GM19395 (cell line): ENCODE measurements at regions not wholly inside any gene's neighbourhood (a gene's known extent, or its start where the extent isn't known, plus 50 kb on each side); places are given as distances from the start of the nearest gene placed in this dataset.
"Not testable (repeated sequence)": the region's sequence is repeated elsewhere in the genome, so short reads cannot be mapped to it uniquely, and the experiment has no call there.

Experiments
- ATAC-seq: cut with Tn5 transposase; IDR thresholded peaks from one replicate; pipeline ENCODE4 v1.9.1; 2021; ENCODE audit warnings: mild to moderate bottlenecking, moderate library complexity; ENCODE audit not compliant: unreplicated experiment

DNA sequence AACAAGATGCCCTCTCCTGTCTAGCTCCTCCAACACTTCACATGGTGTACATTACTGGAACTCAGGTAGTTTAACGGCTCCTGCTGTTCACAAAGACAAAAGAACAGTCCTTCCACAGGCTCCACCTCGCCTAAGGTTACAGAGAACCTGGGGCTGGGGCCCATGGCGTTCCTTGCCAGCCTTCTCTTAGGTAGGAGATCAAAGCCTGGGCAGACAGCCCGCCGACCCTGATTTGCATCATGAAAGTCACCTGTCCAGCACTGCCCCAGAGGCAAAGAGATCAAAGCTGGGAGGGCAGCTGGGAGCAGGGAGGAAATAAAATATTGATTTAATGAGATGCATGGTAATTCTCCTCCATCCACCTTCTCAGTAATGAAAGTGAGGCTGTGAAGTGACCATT, 115.0 kb upstream of the SLIT3 start:
- ATAC-seq = no peak

- ATAC-seq = no peak
Observed at GRCh38 chr5:169415371-169415770, 114.4 kb upstream of the SLIT3 start.

DNA sequence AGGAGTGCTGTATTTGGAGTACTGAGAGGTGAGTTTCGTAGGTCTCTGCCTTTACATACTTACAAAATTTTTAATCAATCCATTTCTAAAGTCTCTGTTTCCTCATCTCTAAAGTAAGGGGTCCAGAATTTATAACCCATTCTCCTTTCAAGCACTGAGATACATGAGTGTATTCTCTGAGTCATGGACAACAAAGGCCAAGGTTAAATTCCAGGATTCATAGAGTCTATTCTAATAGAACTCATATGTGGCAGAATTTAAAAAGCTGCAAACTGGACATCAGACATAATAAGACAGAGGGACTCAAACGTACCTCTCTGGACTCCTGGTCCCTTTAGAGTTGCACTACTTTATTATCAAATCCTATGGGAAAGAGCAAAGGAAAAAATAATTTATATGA, 112.5 kb upstream of the SLIT3 start:
- no peak for ATAC-seq

DNA sequence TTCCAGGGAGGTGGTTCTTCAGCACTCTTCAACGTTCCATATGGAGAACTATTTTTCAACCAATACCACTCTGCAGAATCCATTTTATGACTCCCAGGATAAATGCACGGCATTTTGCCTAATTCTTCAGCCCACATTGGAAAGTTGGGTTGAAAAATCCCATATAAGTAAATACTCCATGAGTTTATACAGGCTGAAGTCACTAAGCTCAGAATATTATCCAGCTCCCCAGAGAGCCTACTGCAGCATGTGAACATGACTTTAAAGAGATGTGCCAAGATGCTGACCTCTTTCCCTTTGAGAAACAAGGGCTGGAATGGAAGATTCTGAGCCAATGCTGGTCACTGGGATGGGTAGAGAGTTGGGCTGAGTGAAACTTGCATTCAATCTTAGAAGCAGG, 111.9 kb upstream of the SLIT3 start:
- ATAC-seq = no peak

GRCh38 chr5:169411786-169412430, 111.0 kb upstream of the SLIT3 start:
- no peak for ATAC-seq

- no peak for ATAC-seq
Observed at GRCh38 chr5:169410996-169411783, 110.3 kb upstream of the SLIT3 start.

DNA sequence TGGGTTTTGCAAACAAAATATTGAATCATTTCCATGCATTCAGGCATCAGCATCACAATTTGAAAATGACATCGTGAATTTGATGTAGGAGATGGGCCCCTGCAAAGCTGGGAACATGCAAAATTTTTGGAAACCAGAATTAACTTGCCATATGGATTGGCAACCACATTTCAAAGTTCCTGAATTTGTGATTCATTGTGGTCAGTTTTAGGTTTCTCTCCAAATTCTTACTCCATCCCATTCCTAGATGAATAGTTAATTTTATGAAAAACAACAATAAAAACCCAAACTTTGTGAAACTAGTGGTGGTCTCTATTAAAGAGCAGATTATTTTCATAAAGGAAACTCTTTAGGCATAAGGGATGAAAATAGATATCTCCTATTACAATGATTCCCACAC, 107.8 kb upstream of the SLIT3 start:
- no peak for ATAC-seq

DNA sequence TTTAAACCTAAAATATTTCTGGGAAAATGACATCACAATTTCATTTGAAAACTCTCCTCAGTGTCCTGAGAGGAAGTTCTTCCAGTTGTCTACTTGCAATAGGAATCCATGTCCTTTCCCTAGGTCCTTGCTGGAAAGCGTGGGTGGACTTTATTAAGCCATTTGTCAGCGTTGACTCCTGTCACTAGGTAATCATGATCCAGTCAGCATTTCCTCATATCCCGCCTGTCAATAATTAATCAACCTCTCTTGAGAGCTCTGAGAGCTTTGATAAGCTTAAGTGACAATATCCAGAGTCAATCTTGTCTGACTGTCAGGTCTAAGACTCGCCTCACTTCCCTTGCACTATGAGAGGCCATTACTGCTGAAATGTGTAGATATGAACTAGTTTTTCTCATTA, 107.2 kb upstream of the SLIT3 start:
- ATAC-seq = no peak

- ATAC-seq = no peak
Observed at GRCh38 chr5:169404223-169404622, 103.3 kb upstream of the SLIT3 start.

- ATAC-seq = no peak
Observed at GRCh38 chr5:169398515-169398914, 97.6 kb upstream of the SLIT3 start.

DNA sequence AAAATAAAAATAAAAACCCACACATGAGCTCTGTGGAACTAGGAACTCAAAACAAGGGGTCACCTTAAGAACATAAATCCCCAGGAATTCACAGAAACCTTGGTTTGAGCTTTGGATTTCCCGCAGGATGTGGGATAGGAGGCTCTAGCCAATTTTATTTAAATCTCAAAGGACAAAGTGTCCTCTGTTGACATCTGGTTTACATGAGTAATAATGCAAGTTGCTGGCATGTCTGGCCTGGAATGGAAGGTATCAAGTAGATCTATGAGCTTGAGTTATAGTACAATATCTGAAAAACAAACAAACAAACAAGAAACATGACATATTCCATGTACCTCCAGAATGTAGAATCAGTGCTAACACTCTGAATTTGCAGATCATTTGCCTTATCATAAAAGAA, 94.2 kb upstream of the SLIT3 start:
- no peak for ATAC-seq

DNA sequence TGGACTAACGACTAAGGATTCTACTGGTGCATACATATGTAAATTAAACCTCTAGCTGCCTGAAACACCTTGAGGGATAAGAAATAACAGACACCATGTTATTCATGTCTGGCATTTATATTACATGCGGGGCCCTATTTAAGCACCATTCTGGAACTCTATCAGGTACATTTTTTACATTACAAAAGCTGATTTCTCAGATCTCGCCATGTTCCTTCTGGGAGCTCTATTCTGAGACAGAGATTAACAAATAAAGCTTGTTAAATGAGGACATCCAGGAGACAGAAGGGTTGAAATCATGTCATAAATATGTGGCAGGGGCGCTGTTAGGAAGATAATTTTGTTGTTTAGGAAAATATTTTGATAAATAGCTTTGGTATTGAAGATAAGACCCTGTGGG, 93.4 kb upstream of the SLIT3 start:
- no peak for ATAC-seq

- no peak for ATAC-seq
Observed at GRCh38 chr5:169393907-169394306, 93.0 kb upstream of the SLIT3 start.

GRCh38 chr5:169390265-169390664, 89.3 kb upstream of the SLIT3 start:
- ATAC-seq = no peak

GRCh38 chr5:169389318-169389717, 88.4 kb upstream of the SLIT3 start:
- no peak for ATAC-seq

- no peak for ATAC-seq
Observed at GRCh38 chr5:169385636-169386035, 84.7 kb upstream of the SLIT3 start.

DNA sequence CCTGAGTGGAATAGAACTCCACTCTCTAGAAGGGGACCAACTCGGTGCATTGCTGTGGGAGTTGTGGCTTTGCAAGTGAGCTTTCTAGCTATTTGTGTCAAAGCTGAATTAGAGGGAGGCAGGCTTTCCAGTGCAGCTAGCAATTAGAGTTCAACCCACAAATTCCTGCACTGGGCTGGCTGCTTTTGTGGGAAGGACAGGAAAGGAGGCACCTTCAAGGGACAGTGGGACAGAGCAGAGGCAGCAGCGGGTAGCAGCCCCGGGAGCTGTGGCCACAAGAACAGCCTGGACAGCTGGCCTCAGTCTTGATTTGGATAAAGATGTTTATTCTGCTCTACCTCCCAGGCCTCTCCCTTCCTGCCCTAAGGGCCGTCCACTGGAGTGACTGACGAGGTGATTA, 83.7 kb upstream of the SLIT3 start:
- ATAC-seq = no peak

GRCh38 chr5:169374761-169375160, 73.8 kb upstream of the SLIT3 start:
- no peak for ATAC-seq

GRCh38 chr5:169374111-169374510, 73.2 kb upstream of the SLIT3 start:
- no peak for ATAC-seq

DNA sequence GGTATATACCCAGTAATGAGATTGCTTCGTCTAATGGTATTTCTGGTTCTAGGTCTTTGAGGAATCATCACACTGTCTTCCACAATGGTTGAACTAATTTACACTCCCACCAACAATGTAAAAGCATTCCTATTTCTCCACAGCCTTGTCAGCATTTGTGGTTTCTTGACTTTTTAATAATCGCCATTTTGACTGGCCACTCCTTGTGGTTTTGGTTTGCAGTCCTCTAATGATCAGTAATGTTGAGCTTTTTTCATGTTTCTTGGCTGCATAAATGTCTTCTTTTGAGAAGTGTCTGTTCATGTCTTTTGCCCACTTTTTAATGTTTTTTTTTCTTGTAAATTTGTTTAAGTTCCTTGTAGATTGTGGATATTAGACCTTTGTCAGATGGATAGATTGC, 70.9 kb upstream of the SLIT3 start:
- not testable (repeated sequence) for ATAC-seq

DNA sequence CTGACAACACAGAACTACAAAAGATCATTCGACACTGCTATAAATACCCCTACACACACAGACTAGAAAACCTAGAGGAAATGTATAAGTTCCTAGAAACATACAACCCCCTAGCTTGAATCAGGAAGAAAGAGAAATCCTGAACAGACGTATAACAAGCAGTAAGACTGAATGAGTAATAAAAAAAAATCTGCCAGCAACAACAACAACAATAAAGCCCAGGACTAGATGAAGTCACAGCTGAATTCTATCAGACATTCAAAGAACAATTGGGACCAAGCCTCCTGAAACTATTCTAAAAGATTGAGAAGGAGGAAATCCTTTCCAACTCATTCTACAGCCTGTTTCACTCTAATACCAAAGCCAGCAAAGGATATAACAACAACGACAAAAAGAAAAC, 68.2 kb upstream of the SLIT3 start:
- no peak for ATAC-seq

DNA sequence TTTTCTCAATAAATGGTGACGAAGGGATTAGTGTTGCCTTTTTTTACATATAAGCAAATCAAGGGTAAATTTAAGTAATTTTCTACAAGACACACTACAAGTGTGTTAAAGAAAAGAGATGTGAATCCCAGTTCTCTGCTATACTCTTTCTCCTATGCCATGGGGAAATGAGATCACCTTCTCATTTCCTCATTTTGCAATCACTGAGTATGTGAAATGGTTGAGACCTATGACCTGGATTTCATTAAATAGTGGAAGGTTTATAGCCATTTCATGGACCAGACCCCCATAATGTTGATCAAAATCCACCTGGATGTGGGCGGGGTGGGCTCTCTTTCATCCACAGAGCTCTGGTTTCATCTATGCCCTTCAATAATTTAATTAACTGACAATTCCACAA, 66.9 kb upstream of the SLIT3 start:
- no peak for ATAC-seq

DNA sequence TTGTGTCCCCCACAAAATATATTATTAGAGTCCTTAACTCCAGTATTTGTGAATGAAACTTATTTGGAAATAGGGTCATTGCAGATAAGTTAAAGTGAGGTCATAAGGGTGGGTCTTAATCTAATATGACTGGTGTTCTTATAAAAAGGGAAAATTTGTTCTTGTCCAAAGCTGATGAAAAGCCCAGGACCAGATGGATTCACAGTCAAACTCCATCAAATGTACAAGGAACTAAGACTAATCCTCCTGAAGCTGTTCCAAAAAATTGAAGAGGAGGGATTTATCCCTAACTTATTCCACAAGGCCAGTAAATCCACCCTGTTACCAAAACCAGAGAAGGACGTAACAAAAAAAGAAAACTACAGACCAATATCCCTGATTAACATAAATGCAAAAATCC, 56.4 kb upstream of the SLIT3 start:
- ATAC-seq = no peak
